ENCODE measurements at regions not wholly inside any gene's neighbourhood (a gene's known extent, or its start where the extent isn't known, plus 50 kb on each side); places are given as distances from the start of the nearest gene placed in this dataset.
A peak's percentile ranks its signal among the peaks of the same experiment; 100 is the strongest.

- DNase-seq (no peak), ATAC-seq (ENCODE audit: low read depth) (no peak)
- H3K4me1 Mint-ChIP-seq: peaks cover 7% of the 10 kb centered on the region
- intact Hi-C loops (cut with micrococcal nuclease): no loop called here
- H3K27me3 Mint-ChIP-seq: peaks cover 12% of the 10 kb centered on the region
- H3K4me2 ChIP-seq (replicated peaks; ENCODE audit: low read depth, low read length, poor library complexity, severe bottlenecking): no peak overlapping the region
- H3K9ac ChIP-seq (ENCODE audit: low read length): no peak overlapping the region
- H3K36me3 ChIP-seq (replicated peaks in 1 of 2; ENCODE audit: control extremely low read depth in 1 of 2, control insufficient read depth in 1 of 2, extremely low read depth in 1 of 2, insufficient read depth in 2 of 2, low read length in 1 of 2): no peaks in the 10 kb centered on the region
- H3K4me3 ChIP-seq (ENCODE audit: control extremely low read depth in 1 of 5, extremely low read depth in 1 of 5, insufficient read depth in 1 of 5, low read depth in 2 of 5, low read length in 4 of 5): no peak overlapping the region
- no peaks in the 10 kb centered on the region for H3K79me2 ChIP-seq (ENCODE audit: control insufficient read depth, insufficient read depth, low read length)
- no peak overlapping the region for H2AFZ ChIP-seq (ENCODE audit: insufficient read depth, low read depth, low read length, poor library complexity, severe bottlenecking)
- ChIA-PET POLR2A (no interaction called here), CTCF (no interaction called here)
- no peak overlapping the region for H3K27ac Mint-ChIP-seq
- TF ChIP-seq EZH2 (IDR thresholded peaks at IDR 0.05; ENCODE audit: borderline replicate concordance, insufficient read depth, low read depth, low read length, poor library complexity, severe bottlenecking) (no peak), CTCF (IDR thresholded peaks at IDR 0.05) (no peak)
- H3K27me3 ChIP-seq (replicated peaks in 1 of 4; ENCODE audit: control extremely low read depth in 1 of 4, control insufficient read depth in 3 of 4, insufficient read depth in 4 of 4, low read length in 3 of 4): peaks cover 0 to 3% (median 0%) of the 10 kb centered on the region in 4 experiments
- no peaks in the 10 kb centered on the region for H3K9me3 Mint-ChIP-seq (ENCODE audit: insufficient read depth)
- H3K4me3 Mint-ChIP-seq: no peak overlapping the region
- no peak overlapping the region for H3K27ac ChIP-seq (ENCODE audit: low read length in 2 of 2)
- H3K9me3 ChIP-seq (ENCODE audit: control extremely low read depth in 1 of 3, control insufficient read depth in 2 of 3, insufficient read depth in 1 of 3, low read length in 2 of 3): peaks cover 0 to 8% (median 0%) of the 10 kb centered on the region in 3 donors
- peaks cover 6 to 8% of the 10 kb centered on the region in 2 donors for H3K4me1 ChIP-seq (ENCODE audit: control insufficient read depth in 2 of 2, insufficient read depth in 2 of 2, low read length in 2 of 2)
- H4K20me1 ChIP-seq (ENCODE audit: control insufficient read depth, insufficient read depth, low read length, poor library complexity, severe bottlenecking): no peaks in the 10 kb centered on the region
- WGBS (ENCODE audit: insufficient coverage): 91% methylated on average over 14 of the region's 15 CpGs
These were observed 179.6 kb upstream of the MYL2 start for GRCh38 chr12:111100003-111100402.

- Mint-ChIP-seq H3K27me3 (peaks cover 12% of the 10 kb centered on the region), H3K4me1 (peaks cover 7% of the 10 kb centered on the region), H3K4me3 (no peak overlapping the region), H3K27ac (no peak overlapping the region), H3K9me3 (ENCODE audit: insufficient read depth) (no peaks in the 10 kb centered on the region)
- 9% methylated on average over 4 of the region's 8 CpGs for WGBS (ENCODE audit: insufficient coverage)
- no peak overlapping the region for H3K9ac ChIP-seq (ENCODE audit: low read length)
- ATAC-seq (ENCODE audit: low read depth) (no peak), DNase-seq (no peak)
- H4K20me1 ChIP-seq (ENCODE audit: control insufficient read depth, insufficient read depth, low read length, poor library complexity, severe bottlenecking): no peaks in the 10 kb centered on the region
- H3K27me3 ChIP-seq (replicated peaks in 1 of 4; ENCODE audit: control extremely low read depth in 1 of 4, control insufficient read depth in 3 of 4, insufficient read depth in 4 of 4, low read length in 3 of 4): peaks cover 0 to 3% (median 0%) of the 10 kb centered on the region in 4 experiments
- peak overlapping the region; percentile 26 for H3K4me2 ChIP-seq (replicated peaks; ENCODE audit: low read depth, low read length, poor library complexity, severe bottlenecking)
- peaks cover 0 to 4% (median 0%) of the 10 kb centered on the region in 3 donors for H3K9me3 ChIP-seq (ENCODE audit: control extremely low read depth in 1 of 3, control insufficient read depth in 2 of 3, insufficient read depth in 1 of 3, low read length in 2 of 3)
- ChIA-PET CTCF (no interaction called here), POLR2A (no interaction called here)
- no peaks in the 10 kb centered on the region for H3K36me3 ChIP-seq (replicated peaks in 1 of 2; ENCODE audit: control extremely low read depth in 1 of 2, control insufficient read depth in 1 of 2, extremely low read depth in 1 of 2, insufficient read depth in 2 of 2, low read length in 1 of 2)
- H3K79me2 ChIP-seq (ENCODE audit: control insufficient read depth, insufficient read depth, low read length): no peaks in the 10 kb centered on the region
- no peak overlapping the region for H3K4me3 ChIP-seq (ENCODE audit: control extremely low read depth in 1 of 5, extremely low read depth in 1 of 5, insufficient read depth in 1 of 5, low read depth in 2 of 5, low read length in 4 of 5)
- peaks cover 6 to 8% of the 10 kb centered on the region in 2 donors for H3K4me1 ChIP-seq (ENCODE audit: control insufficient read depth in 2 of 2, insufficient read depth in 2 of 2, low read length in 2 of 2)
- H2AFZ ChIP-seq (ENCODE audit: insufficient read depth, low read depth, low read length, poor library complexity, severe bottlenecking): peak overlapping the region; percentile 30
- H3K27ac ChIP-seq (ENCODE audit: low read length in 2 of 2): no peak overlapping the region
- intact Hi-C loops (cut with micrococcal nuclease): no loop called here
- TF ChIP-seq EZH2 (IDR thresholded peaks at IDR 0.05; ENCODE audit: borderline replicate concordance, insufficient read depth, low read depth, low read length, poor library complexity, severe bottlenecking) (no peak), CTCF (IDR thresholded peaks at IDR 0.05) (no peak)
These were observed 178.8 kb upstream of the MYL2 start for GRCh38 chr12:111099186-111099585.
